ENCODE measurements at regions not wholly inside any gene's neighbourhood (a gene's known extent, or its start where the extent isn't known, plus 50 kb on each side); places are given as distances from the start of the nearest gene placed in this dataset.

GRCh38 chr2:204274429-204274828, 270.8 kb upstream of the PARD3B start:
- TF ChIP-seq CTCF (IDR thresholded peaks at IDR 0.05; ENCODE audit: low read depth, low read length, poor library complexity, severe bottlenecking) (no peak), EZH2phosphoT487 (IDR thresholded peaks at IDR 0.05; ENCODE audit: borderline replicate concordance, low read length) (no peak)

All from DOHH2 (cell line).